ENCODE measurements at regions not wholly inside any gene's neighbourhood (a gene's known extent, or its start where the extent isn't known, plus 50 kb on each side); places are given as distances from the start of the nearest gene placed in this dataset.

DNA sequence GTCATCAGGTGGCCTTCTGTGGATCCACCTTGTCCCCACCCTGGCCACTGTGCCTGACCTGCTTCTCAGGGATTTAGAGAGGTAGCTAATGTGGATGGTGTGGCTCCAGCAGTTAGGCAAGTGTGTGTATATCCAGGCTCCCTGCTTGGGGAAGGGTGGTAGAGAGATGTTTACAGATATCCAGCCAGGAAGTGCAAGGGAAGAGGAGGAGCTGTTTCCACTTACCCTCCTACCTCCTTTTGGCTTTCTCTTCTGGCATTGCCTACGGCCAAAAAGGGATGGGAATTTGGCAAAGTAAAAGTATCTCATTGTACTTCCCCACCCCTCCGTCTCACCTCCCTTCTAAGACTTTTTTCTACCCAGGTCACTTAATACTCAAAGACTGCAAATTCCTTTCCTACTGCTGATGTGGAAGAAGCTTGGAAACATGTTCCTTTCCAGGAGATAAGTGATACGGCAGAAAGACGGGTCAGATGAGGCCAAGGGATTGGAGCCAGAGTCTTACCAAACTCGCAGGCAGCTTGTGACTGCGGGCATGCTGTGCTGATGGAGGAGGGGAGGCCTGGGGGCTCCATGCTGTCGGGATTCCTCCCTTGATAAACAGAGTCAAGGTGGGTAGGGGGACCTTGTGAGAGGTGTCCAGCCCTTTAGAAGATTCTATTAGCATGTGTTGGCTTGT lies 253.4 kb downstream of the PRL start:
- FAIRE-seq (no peak), DNase-seq (ENCODE audit: insufficient read length, low spot score) (no peak)
- TF ChIP-seq CTCF (IDR thresholded peaks at IDR 0.05; ENCODE audit: insufficient read depth, missing control alignments), result no peak

DNA sequence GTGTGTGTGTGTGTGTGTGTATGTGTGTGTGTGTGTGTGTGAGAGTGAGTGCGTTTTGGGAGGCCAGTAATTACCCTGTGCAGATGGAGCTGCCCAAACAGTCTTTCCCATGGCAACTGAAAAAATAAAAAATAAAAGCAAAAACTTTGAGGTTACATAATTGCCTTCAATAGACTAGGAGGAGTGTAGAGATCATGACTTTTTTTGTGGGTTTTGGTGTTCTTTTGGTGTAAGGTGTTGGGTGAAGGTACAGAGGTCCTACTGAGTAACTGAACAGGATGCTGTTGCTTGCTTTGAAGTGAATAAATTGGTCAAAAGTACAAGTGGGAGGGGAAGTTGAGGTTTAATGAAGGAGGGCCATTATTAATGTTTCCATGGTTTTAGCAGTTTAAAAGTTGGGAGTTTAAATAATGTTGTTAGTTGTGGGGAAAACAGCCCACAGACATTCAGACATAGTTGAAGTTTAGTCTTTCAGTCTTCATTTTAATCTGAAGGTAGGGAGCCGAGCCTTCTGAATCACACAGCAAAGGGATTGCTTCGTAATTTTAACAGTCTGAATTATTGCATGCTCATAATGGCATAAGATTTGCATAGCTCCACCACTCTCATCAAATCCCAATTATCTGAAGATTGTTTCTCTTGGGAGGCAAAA lies 251.4 kb downstream of the PRL start:
- no peak for DNase-seq (ENCODE audit: insufficient read length, low spot score)
- TF ChIP-seq CTCF (IDR thresholded peaks at IDR 0.05; ENCODE audit: insufficient read depth, missing control alignments), result no peak
- no peak for FAIRE-seq

GRCh38 chr6:22049002-22049401 lies 247.8 kb downstream of the PRL start:
- no peak for TF ChIP-seq CTCF (IDR thresholded peaks at IDR 0.05; ENCODE audit: insufficient read depth, missing control alignments)
- no peak for FAIRE-seq
- no peak for DNase-seq (ENCODE audit: insufficient read length, low spot score)

DNA sequence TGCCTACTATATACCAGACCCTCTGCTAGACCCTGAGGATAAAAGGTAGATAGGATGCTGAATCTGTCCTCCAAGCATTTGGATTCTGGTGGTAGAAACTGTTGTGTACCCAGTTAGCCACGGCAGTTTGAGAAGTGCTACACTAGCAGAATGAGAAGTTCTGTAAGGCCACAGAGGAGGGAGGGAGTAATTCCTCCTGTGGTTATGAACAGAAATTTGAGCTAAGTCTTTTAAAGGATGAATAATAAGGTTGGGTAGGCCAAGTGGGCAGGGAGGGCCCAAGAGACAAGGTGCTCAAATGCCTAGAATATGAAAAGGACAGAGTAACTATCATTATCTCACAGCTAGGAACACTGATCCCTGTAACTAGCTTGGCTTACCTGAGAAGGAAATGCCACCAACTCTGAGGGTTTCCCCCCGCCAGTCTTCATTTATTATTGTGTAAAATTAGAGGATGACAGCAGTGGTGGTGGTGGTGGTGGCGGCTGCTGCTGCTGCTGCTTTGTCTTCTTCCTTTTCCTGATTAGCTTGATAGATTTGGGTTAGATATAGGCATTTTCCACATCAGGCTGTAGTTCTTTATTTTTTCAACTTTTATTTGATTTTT lies 243.3 kb downstream of the PRL start:
- no peak for TF ChIP-seq CTCF (IDR thresholded peaks at IDR 0.05; ENCODE audit: insufficient read depth, missing control alignments)
- DNase-seq (ENCODE audit: insufficient read length, low spot score) (no peak), FAIRE-seq (no peak)

GRCh38 chr6:22056398-22056797 lies 240.4 kb downstream of the PRL start:
- FAIRE-seq, result no peak
- no peak for TF ChIP-seq CTCF (IDR thresholded peaks at IDR 0.05; ENCODE audit: insufficient read depth, missing control alignments)
- DNase-seq (ENCODE audit: insufficient read length, low spot score), result no peak

DNA sequence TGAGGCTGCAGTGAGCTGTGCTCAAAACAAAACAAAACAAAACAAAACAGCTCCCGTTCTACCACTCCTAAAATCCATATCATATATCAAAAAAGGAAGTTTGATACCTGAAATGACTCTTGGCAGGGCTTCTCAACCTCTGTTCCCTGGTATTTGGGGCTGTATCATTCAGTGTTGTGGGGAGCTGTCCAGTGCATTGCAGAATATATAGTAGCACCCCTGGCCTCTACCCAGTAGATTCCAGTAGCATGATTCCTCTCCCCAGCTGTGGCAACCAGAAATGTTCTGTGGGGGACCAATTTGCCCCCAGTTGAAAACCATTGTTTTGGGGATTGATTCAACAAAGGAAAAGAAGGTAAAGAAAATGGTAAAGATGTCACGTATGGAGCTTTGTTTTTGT lies 238.9 kb downstream of the PRL start:
- no peak for DNase-seq (ENCODE audit: insufficient read length, low spot score)
- TF ChIP-seq CTCF (IDR thresholded peaks at IDR 0.05; ENCODE audit: insufficient read depth, missing control alignments), result no peak
- FAIRE-seq, result no peak

GRCh38 chr6:22059126-22059525 lies 237.7 kb downstream of the PRL start:
- no peak for TF ChIP-seq CTCF (IDR thresholded peaks at IDR 0.05; ENCODE audit: insufficient read depth, missing control alignments)
- FAIRE-seq (no peak), DNase-seq (ENCODE audit: insufficient read length, low spot score) (no peak)
